RWPE2 (cell line): ENCODE measurements at regions not wholly inside any gene's neighbourhood (a gene's known extent, or its start where the extent isn't known, plus 50 kb on each side); places are given as distances from the start of the nearest gene placed in this dataset.

Experiments
- ATAC-seq: fragments of 200-7000 bp; cut with Tn5 transposase; 3 replicates; pipeline ENCODE4 v1.9.1; 2021; ENCODE audit warnings: low read depth
- DNase-seq: peaks from one replicate; pipeline ENCODE4 v3.0.0-alpha.2; 2020; ENCODE audit warnings: low spot score
- H3K27ac ChIP-seq: fragments of 450-650 bp; 2 replicates; pipeline ENCODE4 v1.5.1; 2017; ENCODE audit warnings: mild to moderate bottlenecking; ENCODE audit not compliant: poor library complexity, severe bottlenecking
- H3K27me3 ChIP-seq: fragments of 250-450 bp; sonication (Bioruptor Pico); 2 replicates; pipeline ENCODE4 v1.5.1; 2021; ENCODE audit warnings: mild to moderate bottlenecking, moderate library complexity; ENCODE audit not compliant: insufficient read depth, poor library complexity, severe bottlenecking
- H3K36me3 ChIP-seq: fragments of 250-450 bp; sonication (Bioruptor Pico); 2 replicates; pipeline ENCODE4 v1.5.1; 2020; ENCODE audit warnings: low read depth, mild to moderate bottlenecking, moderate library complexity
- H3K4me1 ChIP-seq: fragments of 250-450 bp; sonication (Bioruptor Pico); 2 replicates; pipeline ENCODE4 v1.5.1; 2021; ENCODE audit warnings: mild to moderate bottlenecking, moderate library complexity; ENCODE audit not compliant: insufficient read depth, poor library complexity, severe bottlenecking
- H3K4me3 ChIP-seq: fragments of 250-450 bp; sonication (Bioruptor Pico); 2 replicates; pipeline ENCODE4 v1.5.1; 2021; ENCODE audit warnings: mild to moderate bottlenecking, moderate library complexity; ENCODE audit not compliant: severe bottlenecking
- H3K9me3 ChIP-seq: fragments of 250-450 bp; sonication (Bioruptor Pico); 2 replicates; pipeline ENCODE4 v1.5.1; 2021; ENCODE audit warnings: mild to moderate bottlenecking, moderate library complexity; ENCODE audit not compliant: severe bottlenecking
- TF ChIP-seq, protein P1 (sequence below): fragments of 450-650 bp; IDR thresholded peaks from one replicate; pipeline ENCODE4 v1.5.1; 2017; ENCODE audit warnings: mild to moderate bottlenecking, moderate library complexity; ENCODE audit not compliant: poor library complexity, severe bottlenecking

DNA sequence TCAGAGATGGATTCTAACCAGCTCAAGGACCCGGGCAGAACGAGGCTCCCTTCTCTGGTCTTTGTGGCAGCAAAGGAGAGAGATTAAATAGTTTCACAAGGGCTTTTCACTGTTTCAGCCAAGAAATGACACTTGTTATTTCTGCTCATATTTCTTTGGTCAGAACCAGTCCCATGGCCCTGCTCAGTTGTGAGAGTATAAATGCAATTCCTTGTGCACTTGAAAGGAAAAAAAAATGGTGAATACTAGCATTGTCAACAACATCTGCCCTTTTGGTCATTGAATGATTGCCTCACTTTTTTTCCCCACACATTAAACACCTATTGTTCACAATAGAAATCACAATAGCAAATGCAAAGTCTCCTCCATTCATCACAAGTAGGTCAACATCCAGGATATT, 104.4 kb downstream of the RDH14 start:
- TF ChIP-seq, protein P1, sequence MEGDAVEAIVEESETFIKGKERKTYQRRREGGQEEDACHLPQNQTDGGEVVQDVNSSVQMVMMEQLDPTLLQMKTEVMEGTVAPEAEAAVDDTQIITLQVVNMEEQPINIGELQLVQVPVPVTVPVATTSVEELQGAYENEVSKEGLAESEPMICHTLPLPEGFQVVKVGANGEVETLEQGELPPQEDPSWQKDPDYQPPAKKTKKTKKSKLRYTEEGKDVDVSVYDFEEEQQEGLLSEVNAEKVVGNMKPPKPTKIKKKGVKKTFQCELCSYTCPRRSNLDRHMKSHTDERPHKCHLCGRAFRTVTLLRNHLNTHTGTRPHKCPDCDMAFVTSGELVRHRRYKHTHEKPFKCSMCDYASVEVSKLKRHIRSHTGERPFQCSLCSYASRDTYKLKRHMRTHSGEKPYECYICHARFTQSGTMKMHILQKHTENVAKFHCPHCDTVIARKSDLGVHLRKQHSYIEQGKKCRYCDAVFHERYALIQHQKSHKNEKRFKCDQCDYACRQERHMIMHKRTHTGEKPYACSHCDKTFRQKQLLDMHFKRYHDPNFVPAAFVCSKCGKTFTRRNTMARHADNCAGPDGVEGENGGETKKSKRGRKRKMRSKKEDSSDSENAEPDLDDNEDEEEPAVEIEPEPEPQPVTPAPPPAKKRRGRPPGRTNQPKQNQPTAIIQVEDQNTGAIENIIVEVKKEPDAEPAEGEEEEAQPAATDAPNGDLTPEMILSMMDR: no peak
- Histone ChIP-seq H3K4me3 (no peak overlapping the region), H3K27ac (peak overlapping the region; percentile 46), H3K27me3 (no peaks in the 10 kb centered on the region), H3K36me3 (no peaks in the 10 kb centered on the region), H3K4me1 (peaks cover 13% of the 10 kb centered on the region), H3K9me3 (peaks cover 1% of the 10 kb centered on the region)
- DNase-seq (no peak), ATAC-seq (no peak)

DNA sequence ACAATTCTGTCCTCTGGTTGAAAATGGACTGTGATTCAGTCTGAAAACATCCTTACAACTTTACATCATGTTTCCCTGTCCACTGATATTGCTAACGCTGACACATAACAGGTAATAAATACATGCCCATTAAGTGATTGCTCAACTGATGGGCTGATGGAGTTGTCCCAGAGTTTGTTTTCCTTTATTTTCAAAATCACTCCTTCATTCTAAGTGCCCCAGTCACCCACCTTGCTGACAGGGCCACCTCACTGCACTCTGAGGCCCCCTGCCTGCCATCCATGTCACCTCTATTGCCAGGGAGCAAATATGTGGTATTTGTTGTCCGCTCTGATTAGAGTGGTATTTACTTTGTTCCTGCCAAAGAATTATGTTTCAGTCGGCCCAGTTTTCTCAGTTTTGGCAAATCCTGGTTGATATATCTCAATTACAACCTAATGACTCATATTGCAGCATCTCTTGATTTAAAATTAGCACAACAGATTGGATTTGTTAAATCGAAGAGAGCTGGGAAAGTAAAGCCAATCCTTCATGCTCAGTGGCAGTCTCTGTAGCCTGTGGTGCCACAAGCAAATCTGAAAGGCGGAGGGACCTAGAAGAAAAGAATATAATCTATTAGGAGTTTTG, 105.1 kb downstream of the RDH14 start:
- Histone ChIP-seq H3K36me3 (no peaks in the 10 kb centered on the region), H3K4me3 (no peak overlapping the region), H3K27me3 (no peaks in the 10 kb centered on the region), H3K9me3 (peaks cover 1% of the 10 kb centered on the region), H3K27ac (peak overlapping the region; percentile 46), H3K4me1 (peaks cover 13% of the 10 kb centered on the region)
- TF ChIP-seq, protein P1: peak; percentile 33
- DNase-seq (no peak), ATAC-seq (peak; percentile 92)

DNA sequence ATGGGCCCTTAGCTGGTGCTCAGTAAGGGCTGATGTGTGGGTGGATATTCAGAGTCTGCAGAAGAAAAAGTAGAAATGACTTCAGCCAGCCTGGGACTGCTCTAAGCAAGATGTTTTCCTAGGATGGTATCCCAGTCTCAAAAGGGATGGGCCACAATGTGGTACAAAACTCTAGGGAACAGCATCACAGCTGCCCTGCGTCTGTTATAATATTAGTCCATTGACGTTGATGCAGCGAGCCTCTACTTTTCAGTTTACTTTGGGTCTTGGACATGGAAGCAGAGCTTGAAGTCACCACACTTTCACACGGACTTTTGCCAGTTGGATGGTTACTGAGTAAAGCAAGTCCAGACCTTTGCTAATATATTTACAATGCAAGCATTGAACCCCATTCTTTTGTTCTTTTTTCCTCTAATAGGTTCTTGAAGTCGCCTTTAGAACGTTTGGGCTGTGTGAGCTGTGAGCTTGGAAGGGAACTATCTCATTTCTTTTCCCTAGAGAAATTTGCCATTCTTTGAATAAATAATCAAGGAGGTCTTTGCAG, 105.7 kb downstream of the RDH14 start:
- Histone ChIP-seq H3K4me3 (no peak overlapping the region), H3K36me3 (no peaks in the 10 kb centered on the region), H3K27ac (peak overlapping the region; percentile 46), H3K4me1 (peaks cover 13% of the 10 kb centered on the region), H3K9me3 (peaks cover 1% of the 10 kb centered on the region), H3K27me3 (no peaks in the 10 kb centered on the region)
- TF ChIP-seq, protein P1: no peak
- DNase-seq (no peak), ATAC-seq (no peak; the same call in 2 of the 3 replicates)

DNA sequence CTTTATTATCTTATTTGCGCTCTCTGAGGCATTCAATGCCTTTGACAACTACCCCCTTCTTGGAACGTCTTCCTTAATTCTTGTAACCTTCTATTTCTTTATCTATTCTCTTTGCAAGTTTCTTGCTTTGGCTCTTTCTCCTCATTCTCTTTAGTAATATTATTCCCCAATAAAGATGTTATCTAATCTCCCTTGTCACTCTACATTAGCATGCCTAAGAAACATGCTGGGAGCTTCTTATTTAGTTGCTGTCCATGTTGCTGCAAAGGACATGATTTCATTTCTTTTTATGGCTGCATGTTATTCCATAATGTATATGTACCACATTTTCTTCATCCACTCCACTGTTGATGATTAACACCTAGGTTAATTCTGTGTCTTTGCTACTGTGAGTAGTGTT, 113.7 kb downstream of the RDH14 start:
- H3K27ac ChIP-seq: no peak overlapping the region
- TF ChIP-seq, protein P1: no peak
- no peaks in the 10 kb centered on the region for H3K9me3 ChIP-seq
- DNase-seq: no peak
- no peaks in the 10 kb centered on the region for H3K36me3 ChIP-seq
- no peaks in the 10 kb centered on the region for H3K4me1 ChIP-seq
- no peak overlapping the region for H3K4me3 ChIP-seq
- ATAC-seq: no peak
- H3K27me3 ChIP-seq: no peaks in the 10 kb centered on the region
